H9 (cell line): ENCODE measurements at regions not wholly inside any gene's neighbourhood (a gene's known extent, or its start where the extent isn't known, plus 50 kb on each side); places are given as distances from the start of the nearest gene placed in this dataset.

Experiments used
- DNase-seq: peaks from one replicate; pipeline ENCODE4 v3.0.0-alpha.2; 2017
- H2AFZ ChIP-seq: one replicate; pipeline ENCODE4 v1.6.1; 2013; ENCODE audit warnings: mild to moderate bottlenecking, low read length, control low read depth, moderate library complexity
- H2AK5ac ChIP-seq: 2 replicates; pipeline ENCODE4 v1.6.1; 2013; ENCODE audit warnings: low read length, control low read depth, mixed read lengths; ENCODE audit not compliant: insufficient read length
- H2BK120ac ChIP-seq: one replicate; pipeline ENCODE4 v1.6.1; 2013; ENCODE audit warnings: low read depth, mild to moderate bottlenecking, low read length, control low read depth, inconsistent platforms; ENCODE audit not compliant: poor library complexity, severe bottlenecking
- H2BK12ac ChIP-seq: 2 replicates; pipeline ENCODE4 v1.6.1; 2013; ENCODE audit warnings: low read length, control low read depth, mixed read lengths, low read depth; ENCODE audit not compliant: insufficient read length
- H2BK15ac ChIP-seq: 2 replicates; pipeline ENCODE4 v1.6.1; 2013; ENCODE audit warnings: low read depth, low read length, control low read depth
- H2BK20ac ChIP-seq: one replicate; pipeline ENCODE4 v1.6.1; 2013; ENCODE audit warnings: low read depth, mild to moderate bottlenecking, low read length, control low read depth, inconsistent platforms; ENCODE audit not compliant: poor library complexity, severe bottlenecking
- H2BK5ac ChIP-seq: 2 replicates; pipeline ENCODE4 v1.6.1; 2013; ENCODE audit warnings: low read length, control low read depth, mixed read lengths; ENCODE audit not compliant: insufficient read length
- H3K14ac ChIP-seq: 2 replicates; pipeline ENCODE4 v1.6.1; 2013; ENCODE audit warnings: low read length, control low read depth; ENCODE audit not compliant: insufficient read depth
- H3K18ac ChIP-seq: 2 replicates; pipeline ENCODE4 v1.6.1; 2013; ENCODE audit warnings: low read depth, mild to moderate bottlenecking, mixed read lengths, low read length, control low read depth; ENCODE audit not compliant: insufficient read length
- H3K23ac ChIP-seq: 2 replicates; pipeline ENCODE4 v1.6.1; 2013; ENCODE audit warnings: low read length, control low read depth, mixed read lengths, low read depth; ENCODE audit not compliant: insufficient read length
- H3K23me2 ChIP-seq: 2 replicates; pipeline ENCODE4 v1.6.1; 2013; ENCODE audit warnings: low read depth, mild to moderate bottlenecking, mixed read lengths, low read length, control low read depth; ENCODE audit not compliant: insufficient read length, poor library complexity, severe bottlenecking
- H3K27ac ChIP-seq: 2 replicates; pipeline ENCODE4 v1.5.1; 2013; ENCODE audit warnings: low read length, control low read depth, mixed read lengths, low read depth; ENCODE audit not compliant: insufficient read length
- H3K27me3 ChIP-seq: 2 replicates; pipeline ENCODE4 v1.6.1; 2013; ENCODE audit warnings: low read length, control low read depth, inconsistent platforms; ENCODE audit not compliant: insufficient read depth
- H3K4ac ChIP-seq: 2 replicates; pipeline ENCODE4 v1.6.1; 2013; ENCODE audit warnings: low read depth, mild to moderate bottlenecking, control low read depth, inconsistent platforms, low read length, moderate library complexity
- H3K4me1 ChIP-seq: 2 replicates; pipeline ENCODE4 v1.6.1; 2013; ENCODE audit warnings: low read length, control low read depth, inconsistent platforms; ENCODE audit not compliant: insufficient read depth
- H3K4me2 ChIP-seq: 2 replicates; pipeline ENCODE4 v1.6.1; 2013; ENCODE audit warnings: low read length, control low read depth, mixed read lengths; ENCODE audit not compliant: insufficient read length, insufficient read depth
- H3K56ac ChIP-seq: 2 replicates; pipeline ENCODE4 v1.6.1; 2013; ENCODE audit warnings: low read depth, mild to moderate bottlenecking, mixed read lengths, low read length, control low read depth; ENCODE audit not compliant: insufficient read length
- H3K79me1 ChIP-seq: 2 replicates; pipeline ENCODE4 v1.6.1; 2013; ENCODE audit warnings: low read depth, mild to moderate bottlenecking, moderate library complexity, low read length, control low read depth, inconsistent platforms; ENCODE audit not compliant: insufficient read depth, poor library complexity, severe bottlenecking
- H3K79me2 ChIP-seq: 2 replicates; pipeline ENCODE4 v1.6.1; 2013; ENCODE audit warnings: low read length, control low read depth, inconsistent platforms; ENCODE audit not compliant: insufficient read depth
- H3K9ac ChIP-seq: 2 replicates; pipeline ENCODE4 v1.6.1; 2013; ENCODE audit warnings: low read length, control low read depth, mixed read lengths; ENCODE audit not compliant: insufficient read length; ENCODE audit errors: extremely low read depth
- H3K9me3 ChIP-seq: one replicate; pipeline ENCODE4 v1.6.1; 2013; ENCODE audit warnings: low read depth, low read length, inconsistent platforms; ENCODE audit not compliant: control insufficient read depth
- H3T11ph ChIP-seq: one replicate; pipeline ENCODE4 v1.6.1; 2013; ENCODE audit warnings: mild to moderate bottlenecking, low read length, control low read depth, inconsistent platforms
- H4K20me1 ChIP-seq: one replicate; pipeline ENCODE4 v1.6.1; 2013; ENCODE audit not compliant: control insufficient read depth, insufficient read length, insufficient read depth
- H4K5ac ChIP-seq: 2 replicates; pipeline ENCODE4 v1.6.1; 2013; ENCODE audit warnings: low read depth, mild to moderate bottlenecking, mixed read lengths, low read length, control low read depth; ENCODE audit not compliant: insufficient read length
- H4K8ac ChIP-seq: replicated peaks from 2 replicates; pipeline ENCODE4 v1.6.1; 2013; ENCODE audit warnings: low read length, control low read depth, mixed read lengths, low read depth; ENCODE audit not compliant: insufficient read length
- H4K91ac ChIP-seq: 2 replicates; pipeline ENCODE4 v1.6.1; 2013; ENCODE audit warnings: low read depth, mild to moderate bottlenecking, moderate library complexity, mixed read lengths, low read length, control low read depth; ENCODE audit not compliant: insufficient read length
- H3K27ac Mint-ChIP-seq, 3 experiments: 2 replicates in 2 of 3; 3 replicates in 1 of 3; pipeline ENCODE4 v1.8.0; 2020 to 2021; ENCODE audit warnings: mixed read lengths in 3 of 3, mild to moderate bottlenecking in 1 of 3, moderate library complexity in 1 of 3
- H3K27me3 Mint-ChIP-seq: 2 replicates; pipeline ENCODE4 v1.8.0; 2021; ENCODE audit warnings: low read depth, mild to moderate bottlenecking, moderate library complexity, mixed read lengths
- H3K36me3 Mint-ChIP-seq, 3 experiments: 2 replicates in 2 of 3; 3 replicates in 1 of 3; pipeline ENCODE4 v1.8.0; 2020 to 2021; ENCODE audit warnings: low read depth in 3 of 3, mixed read lengths in 3 of 3; ENCODE audit not compliant: insufficient read depth in 1 of 3
- H3K4me1 Mint-ChIP-seq, 2 experiments: 2 replicates each; pipeline ENCODE4 v1.8.0; 2020; ENCODE audit warnings: mixed read lengths in 2 of 2
- H3K4me3 Mint-ChIP-seq, 2 experiments: 2 replicates in 1 of 2; 3 replicates in 1 of 2; pipeline ENCODE4 v1.8.0; 2020 to 2021; ENCODE audit warnings: mild to moderate bottlenecking in 2 of 2, mixed read lengths in 2 of 2, moderate library complexity in 1 of 2
- H3K9me3 Mint-ChIP-seq, 2 experiments: 2 replicates in 1 of 2; 3 replicates in 1 of 2; pipeline ENCODE4 v1.8.0; 2020; ENCODE audit warnings: mild to moderate bottlenecking in 2 of 2, mixed read lengths in 2 of 2, moderate library complexity in 1 of 2
- WGBS: extraction: QIAGEN DNeasy Blood & Tissue Kit; methylation state at CpG from one replicate; pipeline ENCODE4 v1.1.7; 2013; ENCODE audit warnings: missing lambda C conversion rate, low lambda C conversion rate, mixed read lengths; ENCODE audit not compliant: insufficient read length; ENCODE audit errors: extremely low coverage; 5-methylcytosine and 5-hydroxymethylcytosine counted together
- TF ChIP-seq, protein P1 (sequence below): fragments of 200-600 bp; sonication (generic); conservative IDR thresholded peaks from 3 replicates; pipeline ENCODE4 v1.8.0; 2021; ENCODE audit warnings: antibody characterized with exemption, mild to moderate bottlenecking

GRCh38 chr13:102517959-102518358 lies 78.8 kb upstream of the TPP2 start:
- no peaks in the 10 kb centered on the region for H3K27me3 ChIP-seq
- H3K4me1 Mint-ChIP-seq, result no peaks in the 10 kb centered on the region
- no peak overlapping the region for H3K23ac ChIP-seq
- DNase-seq, result no peak
- peaks cover 4 to 20% (median 4%) of the 10 kb centered on the region in 3 experiments for H3K36me3 Mint-ChIP-seq
- no peak overlapping the region for H2AFZ ChIP-seq
- no peak overlapping the region for H3K18ac ChIP-seq
- H3K27ac Mint-ChIP-seq, result no peak overlapping the region
- H4K20me1 ChIP-seq, result no peaks in the 10 kb centered on the region
- H2BK5ac ChIP-seq, result no peak overlapping the region
- H2BK12ac ChIP-seq, result no peak overlapping the region
- no peak overlapping the region for H3K4me3 Mint-ChIP-seq
- no peak overlapping the region for H4K91ac ChIP-seq
- H3K27me3 Mint-ChIP-seq, result no peaks in the 10 kb centered on the region
- no CpG with 5 or more reads among the region's 3 CpGs for WGBS
- no peak overlapping the region for H2BK120ac ChIP-seq
- H3T11ph ChIP-seq, result no peak overlapping the region
- H3K4me1 ChIP-seq, result no peaks in the 10 kb centered on the region
- H3K9me3 ChIP-seq, result no peaks in the 10 kb centered on the region
- H3K14ac ChIP-seq, result no peak overlapping the region
- peaks cover 13 to 19% of the 10 kb centered on the region in 2 experiments for H3K9me3 Mint-ChIP-seq
- no peak overlapping the region for H2BK20ac ChIP-seq
- no peak overlapping the region for H2AK5ac ChIP-seq
- no peaks in the 10 kb centered on the region for H3K79me2 ChIP-seq
- H3K4me2 ChIP-seq, result no peak overlapping the region
- no peak overlapping the region for H4K8ac ChIP-seq
- H2BK15ac ChIP-seq, result no peak overlapping the region
- no peak overlapping the region for H4K5ac ChIP-seq
- TF ChIP-seq, protein P1, sequence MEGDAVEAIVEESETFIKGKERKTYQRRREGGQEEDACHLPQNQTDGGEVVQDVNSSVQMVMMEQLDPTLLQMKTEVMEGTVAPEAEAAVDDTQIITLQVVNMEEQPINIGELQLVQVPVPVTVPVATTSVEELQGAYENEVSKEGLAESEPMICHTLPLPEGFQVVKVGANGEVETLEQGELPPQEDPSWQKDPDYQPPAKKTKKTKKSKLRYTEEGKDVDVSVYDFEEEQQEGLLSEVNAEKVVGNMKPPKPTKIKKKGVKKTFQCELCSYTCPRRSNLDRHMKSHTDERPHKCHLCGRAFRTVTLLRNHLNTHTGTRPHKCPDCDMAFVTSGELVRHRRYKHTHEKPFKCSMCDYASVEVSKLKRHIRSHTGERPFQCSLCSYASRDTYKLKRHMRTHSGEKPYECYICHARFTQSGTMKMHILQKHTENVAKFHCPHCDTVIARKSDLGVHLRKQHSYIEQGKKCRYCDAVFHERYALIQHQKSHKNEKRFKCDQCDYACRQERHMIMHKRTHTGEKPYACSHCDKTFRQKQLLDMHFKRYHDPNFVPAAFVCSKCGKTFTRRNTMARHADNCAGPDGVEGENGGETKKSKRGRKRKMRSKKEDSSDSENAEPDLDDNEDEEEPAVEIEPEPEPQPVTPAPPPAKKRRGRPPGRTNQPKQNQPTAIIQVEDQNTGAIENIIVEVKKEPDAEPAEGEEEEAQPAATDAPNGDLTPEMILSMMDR, result no peak
- no peaks in the 10 kb centered on the region for H3K23me2 ChIP-seq
- no peak overlapping the region for H3K27ac ChIP-seq
- H3K79me1 ChIP-seq, result no peaks in the 10 kb centered on the region
- H3K56ac ChIP-seq, result no peak overlapping the region
- H3K4ac ChIP-seq, result no peak overlapping the region
- no peak overlapping the region for H3K9ac ChIP-seq
